ENCODE measurements at regions not wholly inside any gene's neighbourhood (a gene's known extent, or its start where the extent isn't known, plus 50 kb on each side); places are given as distances from the start of the nearest gene placed in this dataset.

- H3K36me3 ChIP-seq = no peaks in the 10 kb centered on the region
- intact Hi-C loops (cut with DNase I) = no loop called here
- no peak overlapping the region for H3K27ac ChIP-seq
- DNase-seq (no peak), ATAC-seq (no peak)
- H3K4me3 ChIP-seq = no peak overlapping the region
- H3K27me3 ChIP-seq = peaks cover 0 to 24% (median 0%) of the 10 kb centered on the region in 7 donors
- H3K4me1 ChIP-seq = no peaks in the 10 kb centered on the region
- H3K9me3 ChIP-seq = peaks cover 0 to 11% (median 4%) of the 10 kb centered on the region in 11 donors
- 67 to 75% methylated on average over 2 of the region's 2 CpGs for whole genome bisulfite sequencing, 2 donors
- TF ChIP-seq CTCF (IDR thresholded peaks at IDR 0.05) = no peak
Observed at GRCh38 chr15:61444585-61444984, 215.5 kb upstream of the RORA start.

- DNase-seq = no peak
- H3K36me3 ChIP-seq = no peaks in the 10 kb centered on the region
- no peak for ATAC-seq
- H3K4me1 ChIP-seq = no peaks in the 10 kb centered on the region
- no peak overlapping the region for H3K27ac ChIP-seq
- no peak overlapping the region for H3K4me3 ChIP-seq
- H3K9me3 ChIP-seq = peaks cover 0 to 11% (median 4%) of the 10 kb centered on the region in 11 donors
- peaks cover 0 to 20% (median 0%) of the 10 kb centered on the region in 7 donors for H3K27me3 ChIP-seq
- intact Hi-C loops (cut with DNase I) = no loop called here
- no peak for TF ChIP-seq CTCF (IDR thresholded peaks at IDR 0.05)
- WGBS, 2 donors = 84 to 90% methylated on average over 1 of the region's 1 CpG
Observed at GRCh38 chr15:61442821-61443220, 213.7 kb upstream of the RORA start.

GRCh38 chr15:61441891-61442290 is 212.8 kb upstream of the RORA start:
- Histone ChIP-seq H3K27ac (no peak overlapping the region), H3K4me3 (no peak overlapping the region), H3K36me3 (no peaks in the 10 kb centered on the region), H3K27me3 (peaks cover 0 to 13% (median 0%) of the 10 kb centered on the region in 7 donors), H3K4me1 (no peaks in the 10 kb centered on the region), H3K9me3 (peaks cover 0 to 11% (median 4%) of the 10 kb centered on the region in 11 donors)
- no peak for ATAC-seq
- intact Hi-C loops (cut with DNase I) = no loop called here
- no peak for DNase-seq
- no peak for TF ChIP-seq CTCF (IDR thresholded peaks at IDR 0.05)

GRCh38 chr15:61426466-61426865 is 197.4 kb upstream of the RORA start:
- H3K9me3 ChIP-seq = no peaks in the 10 kb centered on the region
- 3 to 14% methylated on average over 1 of the region's 1 CpG for WGBS, 2 donors
- no peaks in the 10 kb centered on the region for H3K4me1 ChIP-seq
- DNase-seq (no peak), ATAC-seq (no peak)
- H3K27me3 ChIP-seq = peaks cover 0 to 20% (median 7%) of the 10 kb centered on the region in 7 donors
- H3K27ac ChIP-seq = no peak overlapping the region
- intact Hi-C loops (cut with DNase I) = no loop called here
- no peak for TF ChIP-seq CTCF (IDR thresholded peaks at IDR 0.05)
- H3K4me3 ChIP-seq = no peak overlapping the region
- H3K36me3 ChIP-seq = no peaks in the 10 kb centered on the region

Measured in heart right ventricle (tissue), 16 donors.